B cell (primary cell): ENCODE measurements at regions not wholly inside any gene's neighbourhood (a gene's known extent, or its start where the extent isn't known, plus 50 kb on each side); places are given as distances from the start of the nearest gene placed in this dataset.

Experiments
- ATAC-seq: fragments of 200-7000 bp; cut with Tn5 transposase; one replicate; pipeline ENCODE4 v1.10.0; 2021; ENCODE audit warnings: low read depth, mild to moderate bottlenecking, moderate number of reproducible peaks, moderate library complexity
- CTCF ChIA-PET: fragments of 350-600 bp; sonication (Branson Sonifier 250); formaldehyde crosslinking; loops from one replicate; lab custom pipeline; 2021; ENCODE audit warnings: antibody characterized with exemption, inconsistent platforms; lab: Charles Lee
- POLR2A ChIA-PET: fragments of 350-600 bp; sonication (Branson Sonifier 250); formaldehyde crosslinking; loops from one replicate; lab custom pipeline; 2021; ENCODE audit warnings: antibody characterized with exemption; lab: Charles Lee
- DNase-seq: peaks from one replicate; pipeline ENCODE4 v3.0.0; 2013
- H2AFZ ChIP-seq: 2 replicates; pipeline ENCODE4 v1.6.1; 2012; ENCODE audit warnings: mild to moderate bottlenecking, low read depth, low read length; ENCODE audit not compliant: insufficient read depth, poor library complexity, severe bottlenecking
- H3K27ac ChIP-seq, 2 donors: 1 replicate in 1 of 2; 2 replicates in 1 of 2; pipeline ENCODE4 v1.5.1; 2012 to 2013; ENCODE audit warnings: low read length in 2 of 2, mild to moderate bottlenecking in 2 of 2, moderate library complexity in 1 of 2
- H3K27me3 ChIP-seq, 4 experiments: fragments of 200-600 bp in 1 of 4; sonication (generic) in 1 of 4; replicated peaks in 1 of 4; 1 replicate in 2 of 4; 2 replicates in 2 of 4; pipeline versions ENCODE4 v1.6.1 to v1.7.0; 2013 to 2016; ENCODE audit warnings: low read length in 3 of 4, mild to moderate bottlenecking in 2 of 4, mixed read lengths in 1 of 4, moderate library complexity in 1 of 4; ENCODE audit not compliant: insufficient read depth in 4 of 4, control insufficient read depth in 3 of 4; ENCODE audit errors: control extremely low read depth in 1 of 4
- H3K36me3 ChIP-seq, 2 experiments: replicated peaks in 1 of 2; 1 replicate in 1 of 2; 2 replicates in 1 of 2; pipeline versions ENCODE4 v1.6.1 to v1.7.1; 2013; ENCODE audit warnings: low read length in 1 of 2; ENCODE audit not compliant: insufficient read depth in 2 of 2, control insufficient read depth in 1 of 2; ENCODE audit errors: control extremely low read depth in 1 of 2, extremely low read depth in 1 of 2
- H3K4me1 ChIP-seq, 2 donors: fragments of 200-600 bp in 1 of 2; sonication (generic) in 1 of 2; 1 replicate in 1 of 2; 2 replicates in 1 of 2; pipeline versions ENCODE4 v1.5.1 to v1.6.1; 2013 to 2017; ENCODE audit warnings: low read length in 2 of 2; ENCODE audit not compliant: control insufficient read depth in 2 of 2, insufficient read depth in 2 of 2
- H3K4me2 ChIP-seq: replicated peaks from 2 replicates; pipeline ENCODE3; 2012; ENCODE audit warnings: mild to moderate bottlenecking, low read depth, low read length; ENCODE audit not compliant: poor library complexity, severe bottlenecking
- H3K4me3 ChIP-seq, 5 experiments: fragments of 200-600 bp in 1 of 5; sonication (generic) in 1 of 5; 1 replicate in 3 of 5; 2 replicates in 2 of 5; pipeline versions ENCODE4 v1.5.1 to v1.7.0; 2011 to 2016; ENCODE audit warnings: low read length in 4 of 5, mild to moderate bottlenecking in 4 of 5, low read depth in 2 of 5, control low read depth in 1 of 5, moderate library complexity in 1 of 5; ENCODE audit not compliant: insufficient read depth in 1 of 5; ENCODE audit errors: control extremely low read depth in 1 of 5, extremely low read depth in 1 of 5
- H3K79me2 ChIP-seq: fragments of 200-600 bp; sonication (generic); one replicate; pipeline ENCODE4 v1.6.0; 2016; ENCODE audit warnings: low read length; ENCODE audit not compliant: control insufficient read depth, insufficient read depth
- H3K9ac ChIP-seq: fragments of 200-600 bp; sonication (generic); 2 replicates; pipeline ENCODE4 v1.6.1; 2017; ENCODE audit warnings: mild to moderate bottlenecking, low read length, moderate library complexity
- H3K9me3 ChIP-seq, 3 donors: one replicate each; pipeline versions ENCODE4 v1.6.1 to v1.7.1; 2013; ENCODE audit warnings: low read length in 2 of 3; ENCODE audit not compliant: control insufficient read depth in 2 of 3, insufficient read depth in 1 of 3; ENCODE audit errors: control extremely low read depth in 1 of 3
- H4K20me1 ChIP-seq: 2 replicates; pipeline ENCODE4 v1.6.0; 2012; ENCODE audit warnings: mild to moderate bottlenecking, low read length; ENCODE audit not compliant: insufficient read depth, control insufficient read depth, poor library complexity, severe bottlenecking
- H3K27ac Mint-ChIP-seq: one replicate; pipeline ENCODE4 v1.8.0; 2021; ENCODE audit warnings: mixed read lengths
- H3K27me3 Mint-ChIP-seq: one replicate; pipeline ENCODE4 v1.8.0; 2021; ENCODE audit warnings: mixed read lengths
- H3K4me1 Mint-ChIP-seq: one replicate; pipeline ENCODE4 v1.8.0; 2021; ENCODE audit warnings: mixed read lengths
- H3K4me3 Mint-ChIP-seq: one replicate; pipeline ENCODE4 v1.8.0; 2021; ENCODE audit warnings: mixed read lengths
- H3K9me3 Mint-ChIP-seq: one replicate; pipeline ENCODE4 v1.8.0; 2022; ENCODE audit warnings: mixed read lengths; ENCODE audit not compliant: insufficient read depth
- EZH2 ChIP-seq: IDR thresholded peaks from 2 replicates; pipeline ENCODE4 v1.6.1; 2012; ENCODE audit warnings: borderline replicate concordance, low read depth, mild to moderate bottlenecking, moderate library complexity, low read length; ENCODE audit not compliant: insufficient read depth, poor library complexity, severe bottlenecking
- WGBS: methylation state at CpG from one replicate; pipeline ENCODE4 v1.1.5; 2013; ENCODE audit warnings: missing lambda C conversion rate; ENCODE audit not compliant: insufficient coverage; 5-methylcytosine and 5-hydroxymethylcytosine counted together
- intact Hi-C: fragments of 100-400 bp; cut with micrococcal nuclease; formaldehyde crosslinking; loops from one replicate; pipeline ENCODE4 v1.10.0; 2022
- TF ChIP-seq, protein P1 (sequence below): fragments of 200-600 bp; IDR thresholded peaks from one replicate; pipeline ENCODE4 v1.8.0; 2022; ENCODE audit warnings: antibody characterized with exemption, mild to moderate bottlenecking

DNA sequence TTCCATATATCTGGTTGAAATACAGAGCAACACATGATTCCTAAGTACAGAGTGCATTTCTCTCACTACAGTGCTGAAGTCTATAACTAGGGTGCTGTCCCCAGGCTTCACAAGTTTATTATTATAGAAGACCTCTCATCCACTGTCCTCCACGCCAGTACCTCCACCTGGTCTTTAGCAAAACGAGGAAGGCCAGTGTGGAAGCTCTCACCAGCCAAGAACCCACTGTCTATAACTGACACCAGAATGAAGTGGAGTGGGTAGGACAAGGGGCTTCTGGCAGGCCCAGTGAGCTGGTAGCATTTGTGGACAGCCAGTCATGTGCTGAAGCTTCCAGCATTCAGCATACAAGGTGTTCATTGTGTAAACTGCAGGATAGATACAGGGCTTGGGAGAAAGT, 430.7 kb downstream of the GADD45G start:
- Histone ChIP-seq H2AFZ (no peak overlapping the region), H3K4me3 (no peak overlapping the region), H3K4me1 (no peaks in the 10 kb centered on the region), H3K27me3 (no peaks in the 10 kb centered on the region), H3K27ac (no peak overlapping the region), H3K79me2 (no peaks in the 10 kb centered on the region), H3K9me3 (no peaks in the 10 kb centered on the region), H3K36me3 (no peaks in the 10 kb centered on the region), H3K4me2 (no peak overlapping the region), H4K20me1 (no peaks in the 10 kb centered on the region), H3K9ac (no peak overlapping the region)
- intact Hi-C loops: no loop called here
- WGBS: no CpG with 5 or more reads among the region's 2 CpGs
- POLR2A ChIA-PET: no interaction called here
- DNase-seq: no peak
- no peaks in the 10 kb centered on the region for H3K27me3 Mint-ChIP-seq
- ATAC-seq: no peak
- CTCF ChIA-PET: no interaction called here
- H3K4me3 Mint-ChIP-seq: no peak overlapping the region
- H3K4me1 Mint-ChIP-seq: no peaks in the 10 kb centered on the region
- no peak overlapping the region for H3K27ac Mint-ChIP-seq
- no peaks in the 10 kb centered on the region for H3K9me3 Mint-ChIP-seq
- TF ChIP-seq, protein P1, sequence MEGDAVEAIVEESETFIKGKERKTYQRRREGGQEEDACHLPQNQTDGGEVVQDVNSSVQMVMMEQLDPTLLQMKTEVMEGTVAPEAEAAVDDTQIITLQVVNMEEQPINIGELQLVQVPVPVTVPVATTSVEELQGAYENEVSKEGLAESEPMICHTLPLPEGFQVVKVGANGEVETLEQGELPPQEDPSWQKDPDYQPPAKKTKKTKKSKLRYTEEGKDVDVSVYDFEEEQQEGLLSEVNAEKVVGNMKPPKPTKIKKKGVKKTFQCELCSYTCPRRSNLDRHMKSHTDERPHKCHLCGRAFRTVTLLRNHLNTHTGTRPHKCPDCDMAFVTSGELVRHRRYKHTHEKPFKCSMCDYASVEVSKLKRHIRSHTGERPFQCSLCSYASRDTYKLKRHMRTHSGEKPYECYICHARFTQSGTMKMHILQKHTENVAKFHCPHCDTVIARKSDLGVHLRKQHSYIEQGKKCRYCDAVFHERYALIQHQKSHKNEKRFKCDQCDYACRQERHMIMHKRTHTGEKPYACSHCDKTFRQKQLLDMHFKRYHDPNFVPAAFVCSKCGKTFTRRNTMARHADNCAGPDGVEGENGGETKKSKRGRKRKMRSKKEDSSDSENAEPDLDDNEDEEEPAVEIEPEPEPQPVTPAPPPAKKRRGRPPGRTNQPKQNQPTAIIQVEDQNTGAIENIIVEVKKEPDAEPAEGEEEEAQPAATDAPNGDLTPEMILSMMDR: no peak
- no peak for TF ChIP-seq EZH2

DNA sequence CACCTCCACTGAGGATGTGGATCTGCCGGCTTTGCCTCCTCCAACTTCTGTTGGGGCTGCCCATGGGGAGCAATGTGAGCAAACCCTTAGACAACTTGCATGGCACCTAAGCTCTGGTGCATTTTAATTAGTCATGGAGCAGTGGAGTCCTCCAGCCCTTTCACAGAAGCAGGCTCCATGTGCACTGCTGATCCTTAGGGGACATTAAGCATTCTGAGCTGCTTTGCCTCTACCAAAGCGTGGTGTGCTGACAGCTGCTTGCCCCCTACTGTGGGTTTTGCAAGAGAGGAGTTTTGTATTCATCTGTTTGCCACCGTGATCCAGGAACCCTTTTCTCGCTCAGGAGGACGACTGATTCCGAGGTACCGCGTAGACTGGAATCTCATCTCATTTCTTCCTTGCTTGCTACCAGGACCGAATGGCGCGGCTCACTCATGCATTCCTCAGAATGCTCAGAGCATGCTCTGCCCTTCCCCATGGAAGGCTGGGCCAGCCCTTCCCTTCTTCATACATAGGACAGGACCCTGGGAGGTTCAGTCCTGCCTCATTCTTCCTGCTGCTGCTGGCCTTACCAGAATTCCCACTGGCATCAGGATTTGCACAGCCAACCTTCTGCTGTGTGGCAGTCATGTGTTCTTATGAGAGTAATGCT, 432.5 kb downstream of the GADD45G start:
- Histone ChIP-seq H3K4me2 (no peak overlapping the region), H3K9me3 (no peaks in the 10 kb centered on the region), H3K9ac (no peak overlapping the region), H3K27ac (no peak overlapping the region), H3K4me3 (no peak overlapping the region), H3K79me2 (no peaks in the 10 kb centered on the region), H2AFZ (no peak overlapping the region), H3K4me1 (no peaks in the 10 kb centered on the region), H3K36me3 (no peaks in the 10 kb centered on the region), H3K27me3 (no peaks in the 10 kb centered on the region), H4K20me1 (no peaks in the 10 kb centered on the region)
- TF ChIP-seq, protein P1: no peak
- no peak for TF ChIP-seq EZH2
- no peak for DNase-seq
- H3K4me3 Mint-ChIP-seq: no peak overlapping the region
- H3K27me3 Mint-ChIP-seq: no peaks in the 10 kb centered on the region
- H3K9me3 Mint-ChIP-seq: no peaks in the 10 kb centered on the region
- POLR2A ChIA-PET: no interaction called here
- WGBS: 96% methylated on average over 11 of the region's 11 CpGs
- no peaks in the 10 kb centered on the region for H3K4me1 Mint-ChIP-seq
- CTCF ChIA-PET: no interaction called here
- intact Hi-C loops: no loop called here
- H3K27ac Mint-ChIP-seq: no peak overlapping the region
- ATAC-seq: no peak
